ENCODE measurements at regions not wholly inside any gene's neighbourhood (a gene's known extent, or its start where the extent isn't known, plus 50 kb on each side); places are given as distances from the start of the nearest gene placed in this dataset.
A peak's percentile ranks its signal among the peaks of the same experiment; 100 is the strongest.

DNA sequence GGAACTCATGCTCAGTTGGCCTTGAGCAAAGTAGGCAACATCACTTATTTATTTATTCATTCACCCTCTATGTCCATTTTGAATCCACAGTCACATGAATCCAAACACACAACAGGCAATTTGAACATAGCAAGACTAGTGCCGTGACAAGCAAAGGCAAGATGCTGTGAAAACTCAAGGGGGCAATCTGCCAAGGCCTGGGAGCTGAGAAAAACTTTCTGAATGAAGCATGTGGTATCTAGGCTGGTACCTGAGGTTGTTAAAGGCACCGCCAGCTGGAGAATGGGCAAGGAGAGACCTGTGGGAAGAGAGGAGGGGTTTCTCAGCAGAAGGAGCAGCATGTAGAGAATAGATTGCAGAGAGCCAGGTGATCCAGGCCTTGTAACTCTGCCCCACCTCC lies 98.3 kb upstream of the ATP10B start:
- no peak for TF ChIP-seq POLR2A (IDR thresholded peaks at IDR 0.05)
- no peak for TF ChIP-seq CTCF (IDR thresholded peaks at IDR 0.05)

GRCh38 chr5:160940725-160941124 lies 88.7 kb upstream of the ATP10B start:
- H3K4me3 ChIP-seq (replicated peaks in 1 of 3): no peak overlapping the region
- H3K9me3 ChIP-seq: no peaks in the 10 kb centered on the region
- intact Hi-C loops (cut with DNase I): no loop called here
- DNase-seq: no peak
- TF ChIP-seq POLR2A (IDR thresholded peaks at IDR 0.05): no peak
- H3K36me3 ChIP-seq: no peaks in the 10 kb centered on the region
- WGBS, 2 donors: 95% methylated on average over 5 of the region's 5 CpGs
- H3K4me1 ChIP-seq: no peaks in the 10 kb centered on the region
- H3K27ac ChIP-seq: no peak overlapping the region
- no peaks in the 10 kb centered on the region for H3K27me3 ChIP-seq

More for the DNA sequence above, 98.3 kb upstream of the ATP10B start:
- Histone ChIP-seq H3K27ac (no peak overlapping the region), H3K9me3 (no peaks in the 10 kb centered on the region), H3K4me1 (no peaks in the 10 kb centered on the region), H3K36me3 (no peaks in the 10 kb centered on the region), H3K4me3 (replicated peaks in 1 of 3) (no peak overlapping the region), H3K27me3 (no peaks in the 10 kb centered on the region)
- WGBS, 2 donors: 24 to 35% methylated on average over 2 of the region's 2 CpGs
- intact Hi-C loops (cut with DNase I): no loop called here
- DNase-seq: peak in 1 of 2 donors; percentile 30

GRCh38 chr5:160938532-160938931 lies 86.5 kb upstream of the ATP10B start:
- intact Hi-C loops (cut with DNase I): no loop called here
- Histone ChIP-seq H3K9me3 (no peaks in the 10 kb centered on the region), H3K4me1 (no peaks in the 10 kb centered on the region), H3K27ac (no peak overlapping the region), H3K36me3 (no peaks in the 10 kb centered on the region), H3K27me3 (no peaks in the 10 kb centered on the region), H3K4me3 (replicated peaks in 1 of 3) (no peak overlapping the region)
- DNase-seq: peak; percentile 24 to 49
- WGBS, 2 donors: 44 to 52% methylated on average over 4 of the region's 4 CpGs
- TF ChIP-seq CTCF (IDR thresholded peaks at IDR 0.05) (no peak), POLR2A (IDR thresholded peaks at IDR 0.05) (no peak)

GRCh38 chr5:160937570-160937969 lies 85.6 kb upstream of the ATP10B start:
- intact Hi-C loops (cut with DNase I): no loop called here
- H3K27me3 ChIP-seq: no peaks in the 10 kb centered on the region
- TF ChIP-seq POLR2A (IDR thresholded peaks at IDR 0.05) (no peak), CTCF (IDR thresholded peaks at IDR 0.05) (no peak)
- no peak overlapping the region for H3K4me3 ChIP-seq (replicated peaks in 1 of 3)
- 100% methylated on average over 4 to 6 of the region's 6 CpGs for WGBS, 2 donors
- no peaks in the 10 kb centered on the region for H3K36me3 ChIP-seq
- no peak for DNase-seq
- no peaks in the 10 kb centered on the region for H3K9me3 ChIP-seq
- H3K4me1 ChIP-seq: no peaks in the 10 kb centered on the region
- H3K27ac ChIP-seq: no peak overlapping the region

GRCh38 chr5:160935776-160936175 lies 83.8 kb upstream of the ATP10B start:
- no peaks in the 10 kb centered on the region for H3K27me3 ChIP-seq
- H3K4me1 ChIP-seq: no peaks in the 10 kb centered on the region
- no peak overlapping the region for H3K4me3 ChIP-seq (replicated peaks in 1 of 3)
- H3K36me3 ChIP-seq: no peaks in the 10 kb centered on the region
- DNase-seq: no peak
- 94 to 98% methylated on average over 5 of the region's 5 CpGs for WGBS, 2 donors
- H3K27ac ChIP-seq: no peak overlapping the region
- no peak for TF ChIP-seq CTCF (IDR thresholded peaks at IDR 0.05)
- no peaks in the 10 kb centered on the region for H3K9me3 ChIP-seq
- intact Hi-C loops (cut with DNase I): no loop called here

DNA sequence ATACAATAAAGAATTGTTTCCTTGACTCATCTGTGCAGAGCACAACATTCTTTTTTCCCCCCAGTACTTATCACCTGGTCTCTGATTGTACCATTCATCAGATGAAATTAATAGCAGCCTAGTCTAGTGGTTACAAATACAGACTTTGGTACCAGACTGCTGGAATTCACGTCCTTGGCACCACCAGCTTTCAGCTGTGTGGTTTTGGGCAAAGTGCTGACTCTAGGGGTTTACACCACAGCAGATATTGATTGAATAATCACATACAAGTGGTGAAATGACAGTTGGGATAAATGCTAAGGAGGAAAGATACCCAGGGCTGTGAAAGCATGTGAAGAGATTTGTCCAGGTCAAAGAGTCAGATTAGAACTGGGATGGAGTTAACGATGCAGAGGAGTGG lies 79.3 kb upstream of the ATP10B start:
- DNase-seq: no peak
- Histone ChIP-seq H3K4me1 (no peaks in the 10 kb centered on the region), H3K27ac (no peak overlapping the region), H3K27me3 (no peaks in the 10 kb centered on the region), H3K36me3 (no peaks in the 10 kb centered on the region), H3K9me3 (no peaks in the 10 kb centered on the region), H3K4me3 (replicated peaks in 1 of 3) (no peak overlapping the region)
- 90 to 93% methylated on average over 2 of the region's 2 CpGs for WGBS, 2 donors
- intact Hi-C loops (cut with DNase I): no loop called here
- TF ChIP-seq CTCF (IDR thresholded peaks at IDR 0.05) (no peak), POLR2A (IDR thresholded peaks at IDR 0.05) (no peak)
